GM18517 (cell line): ENCODE measurements at regions not wholly inside any gene's neighbourhood (a gene's known extent, or its start where the extent isn't known, plus 50 kb on each side); places are given as distances from the start of the nearest gene placed in this dataset.
"Not testable (repeated sequence)": the region's sequence is repeated elsewhere in the genome, so short reads cannot be mapped to it uniquely, and the experiment has no call there.

Source experiments
- ATAC-seq: cut with Tn5 transposase; IDR thresholded peaks from one replicate; pipeline ENCODE4 v1.9.1; 2021; ENCODE audit warnings: mild to moderate bottlenecking, moderate library complexity; ENCODE audit not compliant: unreplicated experiment

DNA sequence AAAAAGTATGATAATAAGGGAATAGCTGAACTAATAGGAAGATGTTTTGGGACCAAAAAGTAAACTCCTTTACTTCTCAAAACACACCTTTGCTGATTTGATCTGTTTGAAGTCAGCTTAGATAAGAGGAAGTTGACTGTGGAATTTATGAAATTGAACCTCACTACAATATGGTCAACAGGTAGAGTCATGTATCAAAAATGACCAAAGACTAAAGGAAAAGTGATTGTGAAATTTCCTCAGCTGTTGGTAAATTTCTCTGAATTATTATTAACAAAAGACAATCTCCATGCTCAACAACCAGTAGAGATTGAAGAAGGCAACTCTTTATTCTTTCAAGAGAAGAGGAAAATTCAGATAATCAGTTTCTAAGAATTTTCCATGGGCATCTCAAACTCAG is 826.5 kb downstream of the KCNA4 start:
- ATAC-seq, result no peak

DNA sequence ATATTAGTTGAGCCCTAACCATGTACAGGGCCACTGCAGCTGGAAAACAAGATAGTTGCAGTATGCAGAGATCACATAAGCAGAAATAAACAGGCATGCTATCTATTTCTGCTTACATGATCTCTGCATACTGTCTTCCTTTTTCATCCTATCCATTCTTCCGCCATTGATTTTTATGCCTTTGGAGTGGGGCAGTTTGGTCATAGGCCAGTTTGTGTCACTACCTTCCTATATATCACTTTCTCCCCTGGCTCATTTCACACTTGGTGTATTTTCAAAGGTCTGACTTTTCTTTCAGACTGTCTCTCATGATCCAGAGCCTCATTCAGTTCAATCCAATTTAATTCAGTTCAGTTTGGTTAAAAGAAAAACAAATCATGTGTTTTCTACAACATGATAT is 829.6 kb downstream of the KCNA4 start:
- no peak for ATAC-seq

DNA sequence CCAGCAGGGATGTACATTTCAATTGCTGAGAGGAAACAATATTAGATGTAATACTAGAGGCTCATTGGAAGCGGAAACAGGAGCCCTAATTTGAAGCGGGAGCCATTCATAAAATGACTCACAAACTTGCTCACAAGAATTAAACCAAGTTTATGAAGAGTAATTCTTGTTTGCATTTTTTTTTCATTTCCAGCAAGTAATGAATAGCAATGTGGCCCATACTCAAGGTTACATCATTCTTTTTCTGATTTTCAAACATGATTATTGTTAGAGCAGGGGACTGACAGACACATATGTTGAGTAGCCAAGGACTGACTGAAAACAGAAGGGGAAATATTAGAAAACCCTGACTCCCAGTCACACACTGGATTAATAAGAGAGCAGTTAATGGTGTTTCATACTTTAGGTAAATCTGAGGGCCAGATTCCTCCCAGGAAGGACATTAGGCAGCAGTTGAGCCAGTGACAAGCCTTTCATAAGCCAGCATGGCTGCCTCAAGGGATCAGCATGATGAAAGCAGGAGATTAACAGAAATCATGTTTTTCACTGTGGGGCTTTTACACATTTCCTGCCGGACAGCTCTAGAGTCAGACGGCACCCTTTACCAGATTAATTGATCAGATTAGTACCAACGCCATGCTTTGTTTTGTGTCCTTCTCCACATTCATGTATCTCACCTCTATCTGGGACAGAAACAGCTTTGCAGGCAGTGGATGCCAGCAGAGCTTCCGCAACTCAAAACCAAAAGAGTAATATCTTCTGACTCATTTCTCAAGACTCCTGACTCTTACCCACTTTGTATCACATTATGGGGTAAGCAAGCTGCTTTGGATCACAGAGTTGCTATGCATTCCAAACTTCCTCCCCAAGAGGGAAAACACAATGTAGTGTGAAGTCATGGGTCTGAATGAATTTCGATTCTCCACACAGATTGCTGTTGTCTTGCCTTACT is 831.6 kb downstream of the KCNA4 start:
- no peak for ATAC-seq

DNA sequence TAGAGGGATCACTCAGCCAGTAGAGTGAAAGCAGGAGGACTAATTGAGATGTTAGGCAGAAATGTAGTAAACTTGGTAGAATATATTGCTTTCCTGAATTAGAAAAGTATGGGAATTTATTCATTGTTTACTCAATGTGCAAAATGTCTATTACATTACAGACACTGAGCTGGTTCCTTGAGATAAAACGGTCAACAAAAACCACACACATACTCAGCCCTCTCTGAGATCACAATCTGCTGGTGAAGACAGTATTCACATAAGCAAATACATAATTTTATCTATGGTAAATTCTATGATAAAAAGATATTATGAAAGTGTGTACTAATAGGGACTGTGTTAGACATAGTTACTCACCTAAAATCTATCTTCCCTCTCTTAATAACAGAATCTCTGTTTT is 833.5 kb downstream of the KCNA4 start:
- no peak for ATAC-seq

GRCh38 chr11:29173660-29174062 is 843.2 kb downstream of the KCNA4 start:
- ATAC-seq, result no peak

DNA sequence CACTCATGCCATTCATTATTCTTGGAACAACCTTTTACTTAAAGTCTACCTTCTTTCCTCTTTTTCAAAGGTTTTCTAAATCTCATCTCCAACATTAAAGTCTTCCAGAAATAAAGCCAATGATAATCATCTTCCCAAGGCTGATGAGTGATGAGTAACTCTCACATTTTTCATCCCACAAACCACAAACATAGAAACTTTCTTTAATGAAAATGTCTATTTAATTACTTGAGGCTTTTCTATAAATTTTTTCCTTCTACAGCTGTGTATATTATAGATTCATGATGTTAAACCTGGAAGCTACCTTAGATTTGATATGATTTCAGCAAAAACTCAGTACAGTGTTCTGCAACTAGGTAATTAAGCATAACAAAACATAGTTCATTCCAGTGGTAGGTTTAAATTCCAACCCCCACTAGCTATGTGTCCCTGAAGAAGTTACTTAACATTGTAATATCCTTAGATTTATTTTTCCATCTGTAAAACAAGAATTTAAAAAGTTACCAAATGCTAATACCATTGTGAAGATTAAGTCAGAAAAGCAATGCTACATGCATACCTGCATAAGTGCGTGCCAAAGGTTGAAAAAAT is 845.4 kb downstream of the KCNA4 start:
- no peak for ATAC-seq

- no peak for ATAC-seq
Observed at GRCh38 chr11:29166306-29166705, 850.5 kb downstream of the KCNA4 start.

GRCh38 chr11:29163231-29163630 is 853.6 kb downstream of the KCNA4 start:
- no peak for ATAC-seq

DNA sequence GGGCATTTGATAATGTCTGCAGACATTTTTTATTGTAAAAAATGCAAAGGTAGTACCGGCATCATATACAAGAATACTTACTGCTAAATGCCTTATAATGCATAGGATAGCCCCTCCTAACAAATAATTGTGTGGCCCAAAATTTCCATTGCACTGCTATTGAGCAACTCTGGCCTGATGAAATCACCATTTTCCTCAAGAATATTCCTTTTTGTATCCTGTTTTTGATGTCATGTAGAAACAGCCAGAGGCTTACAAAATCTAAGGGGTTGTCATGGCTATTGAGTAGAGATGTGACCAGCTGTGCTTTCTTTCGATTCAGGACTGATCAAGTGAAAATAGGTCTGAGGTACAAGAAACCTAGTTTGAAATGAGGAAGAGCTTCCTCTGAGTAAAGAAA is 854.3 kb downstream of the KCNA4 start:
- ATAC-seq, result no peak

DNA sequence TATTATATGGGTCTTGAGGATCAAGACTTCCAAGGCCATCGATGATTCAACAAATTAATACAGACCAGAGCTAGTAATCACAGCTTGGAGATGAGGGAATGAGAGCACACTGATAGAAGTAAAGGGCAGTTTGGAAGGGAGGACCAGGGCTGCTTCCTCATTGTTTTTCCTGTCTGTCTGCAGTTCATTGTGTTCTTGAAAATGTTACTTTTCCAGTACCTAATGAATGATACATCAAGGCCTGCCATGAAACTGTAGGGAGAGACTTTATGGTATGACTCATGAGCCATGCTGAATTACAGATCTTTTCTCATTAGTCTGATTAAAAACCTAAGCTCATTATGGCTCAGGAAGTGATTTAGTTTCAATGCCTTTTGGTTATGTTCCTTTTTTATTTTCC is 855.6 kb downstream of the KCNA4 start:
- no peak for ATAC-seq

- peak; percentile 91 for ATAC-seq
Observed at GRCh38 chr11:29159552-29160465, 857.0 kb downstream of the KCNA4 start.

- no peak for ATAC-seq
Observed at GRCh38 chr11:29153078-29153477, 863.8 kb downstream of the KCNA4 start.

GRCh38 chr11:29142573-29142972 is 874.3 kb downstream of the KCNA4 start:
- ATAC-seq, result not testable (repeated sequence)

DNA sequence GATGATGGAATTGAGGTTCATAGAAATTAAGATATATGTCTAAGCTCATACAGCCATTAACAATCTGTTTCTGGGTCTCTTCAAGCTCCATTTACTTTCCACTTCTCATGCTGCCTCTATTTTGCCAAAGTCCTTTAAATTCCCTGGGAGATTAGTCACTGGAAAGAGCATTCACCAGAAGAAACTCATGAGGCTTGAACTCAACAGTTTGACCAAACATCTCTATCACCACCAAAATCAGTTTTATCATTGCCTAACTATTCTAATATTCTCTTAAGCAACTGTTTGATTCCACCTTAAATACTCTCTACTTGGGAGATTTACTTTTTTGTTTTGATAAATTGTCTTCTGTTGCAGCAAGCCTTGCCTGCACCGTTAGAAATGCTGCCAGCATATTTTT is 881.3 kb downstream of the KCNA4 start:
- no peak for ATAC-seq

DNA sequence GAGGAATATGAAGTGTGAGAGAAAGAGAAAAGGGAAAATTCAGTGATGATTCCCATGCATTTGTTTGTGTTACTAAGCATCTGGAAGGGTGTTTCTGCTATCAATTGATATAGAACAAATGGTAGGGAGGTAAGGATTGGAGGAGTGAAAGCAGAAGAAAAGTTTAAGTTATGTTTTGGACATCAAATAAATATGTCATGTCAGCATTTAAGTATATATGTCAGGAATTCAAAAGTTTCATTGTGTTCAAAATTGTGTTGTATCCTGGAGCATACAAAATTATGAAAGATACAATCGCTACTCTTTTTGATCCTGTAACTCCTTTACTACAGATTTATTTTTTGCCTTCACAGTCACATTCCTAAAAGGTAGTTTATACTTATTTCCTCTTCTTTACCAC is 885.8 kb downstream of the KCNA4 start:
- no peak for ATAC-seq

DNA sequence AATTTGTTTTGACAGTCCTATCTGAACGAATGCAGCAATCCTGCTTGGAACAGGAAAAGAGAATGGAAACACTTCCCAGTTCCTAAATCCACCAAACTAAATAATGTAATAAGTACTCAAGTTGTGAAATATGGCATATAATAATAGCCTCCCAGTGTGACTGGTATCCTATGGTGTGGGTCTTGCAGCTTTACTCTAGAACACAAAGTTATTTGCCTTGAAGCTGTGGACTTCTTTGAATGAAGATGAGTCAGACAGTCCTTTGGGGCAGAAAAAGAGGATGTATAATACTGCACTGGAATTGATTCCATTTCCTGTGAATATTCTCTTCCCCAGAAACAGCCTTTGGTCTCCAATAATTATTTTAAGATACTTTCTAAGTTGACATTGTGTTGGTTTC is 887.0 kb downstream of the KCNA4 start:
- ATAC-seq, result no peak

GRCh38 chr11:29127461-29127860 is 889.4 kb downstream of the KCNA4 start:
- ATAC-seq, result no peak

DNA sequence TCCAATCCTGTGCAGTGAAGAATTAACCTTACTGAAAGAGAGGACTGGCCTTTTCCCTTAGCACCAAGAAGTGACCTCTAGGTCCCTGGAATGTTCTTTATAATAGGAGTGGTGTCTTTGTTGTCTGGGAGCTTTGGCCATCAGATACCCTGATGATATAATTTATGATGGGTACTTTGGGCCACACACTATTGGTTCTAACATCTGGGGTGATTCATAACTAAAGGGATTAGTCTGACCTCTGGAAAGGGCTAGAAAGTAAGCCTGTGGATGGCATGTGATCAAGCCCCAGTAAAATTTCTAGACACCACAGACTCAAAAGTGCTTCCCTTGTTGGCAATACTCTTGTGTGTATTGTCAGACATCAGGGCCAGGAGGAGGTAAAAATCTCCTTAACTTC is 891.2 kb downstream of the KCNA4 start:
- no peak for ATAC-seq

DNA sequence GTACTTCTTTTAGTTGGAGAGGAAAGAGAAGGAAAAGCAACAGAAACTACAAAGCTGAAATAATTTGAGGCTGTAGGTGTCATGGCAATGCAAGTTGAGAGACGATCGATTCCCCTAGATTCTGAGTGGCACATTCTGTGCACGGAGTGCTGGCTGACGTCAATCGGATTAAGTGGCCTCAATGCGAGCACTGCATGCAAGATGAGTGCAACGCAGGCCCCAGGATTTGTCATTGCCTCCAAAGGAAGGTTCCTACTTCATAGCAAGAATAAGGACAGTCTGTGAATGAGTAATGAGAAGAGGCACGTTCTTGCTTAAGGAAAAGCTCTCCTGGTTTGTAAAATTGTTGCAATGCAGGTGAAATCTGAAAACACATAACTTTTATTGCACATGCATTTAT is 892.4 kb downstream of the KCNA4 start:
- ATAC-seq, result no peak

DNA sequence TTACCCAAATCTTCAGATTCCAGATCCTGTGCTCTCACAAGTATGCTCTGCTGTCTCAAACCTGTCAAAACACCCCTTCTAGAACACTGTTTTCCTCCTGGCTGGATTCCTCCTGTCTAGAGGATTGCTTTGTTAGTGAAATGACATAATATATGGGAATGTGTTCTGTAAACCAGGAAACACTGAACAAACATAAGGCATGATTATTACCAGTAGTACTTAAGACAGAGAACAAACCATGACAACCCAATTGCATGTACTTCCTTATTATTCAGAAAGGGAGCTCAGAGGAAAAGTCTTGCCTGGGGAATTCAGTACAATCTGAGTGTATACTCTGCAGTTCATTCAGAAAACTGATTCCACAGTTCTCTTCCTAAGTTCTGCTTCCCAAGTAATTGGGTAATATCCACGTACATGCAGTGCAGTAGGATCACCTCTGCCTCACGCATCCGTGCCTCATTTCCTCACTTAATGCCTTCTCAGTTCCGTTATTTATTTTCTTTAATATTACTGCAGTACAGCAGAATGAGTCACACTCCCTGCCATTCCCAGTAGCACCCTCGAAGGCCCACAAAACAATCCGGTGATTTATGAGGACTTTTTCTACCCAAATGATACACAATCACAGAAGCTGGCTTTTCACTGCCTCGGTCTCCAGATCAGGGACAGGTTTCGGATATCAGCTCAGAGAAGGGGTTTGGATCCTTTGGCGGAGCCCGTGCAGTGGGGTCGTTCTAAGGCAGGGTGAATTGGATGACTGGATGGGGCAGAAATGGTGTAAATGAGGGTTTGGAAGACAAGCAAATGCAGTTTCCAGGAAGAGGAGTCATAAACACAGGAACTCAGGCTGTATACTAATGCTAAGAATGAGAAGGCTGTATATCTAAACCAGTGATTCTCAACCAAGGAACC is 896.9 kb downstream of the KCNA4 start:
- ATAC-seq, result no peak
